ENCODE measurements at regions not wholly inside any gene's neighbourhood (a gene's known extent, or its start where the extent isn't known, plus 50 kb on each side); places are given as distances from the start of the nearest gene placed in this dataset.

DNA sequence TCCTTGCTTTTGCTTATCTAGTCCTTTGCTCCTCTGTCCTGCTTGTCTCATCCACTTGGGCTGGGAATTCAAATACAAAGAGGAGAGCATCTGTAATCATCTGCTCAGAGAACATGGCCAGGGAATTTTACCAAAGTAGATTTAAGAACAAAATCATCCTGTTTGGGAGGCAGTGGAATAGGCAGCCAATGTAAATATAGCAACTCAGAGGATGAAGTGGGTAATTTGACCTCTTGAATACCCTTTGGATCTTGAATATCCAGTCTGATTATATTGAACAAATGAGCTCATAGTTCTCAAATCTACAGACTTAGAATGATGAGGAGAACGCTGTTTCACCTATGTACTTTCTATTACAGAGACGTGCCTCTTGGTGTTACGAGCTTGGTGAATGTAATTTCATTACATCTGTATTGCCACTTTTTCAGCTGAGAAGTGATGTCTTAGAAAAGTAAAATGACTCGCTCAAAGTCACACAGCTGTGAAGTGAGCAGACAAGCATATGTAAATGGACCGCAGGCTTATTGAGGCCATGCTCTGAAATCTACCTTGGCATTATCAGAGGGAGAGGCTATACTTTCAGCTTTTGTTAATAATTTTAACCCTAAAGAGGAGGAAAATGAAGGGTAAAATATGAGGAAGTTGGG, 266.3 kb downstream of the MTX2 start:
- TF ChIP-seq ATF1 (CRISPR knock-in tag; IDR thresholded peaks at IDR 0.05) (no peak), JUN (CRISPR knock-in tag; IDR thresholded peaks at IDR 0.05) (no peak), MYBL2 (CRISPR knock-in tag; IDR thresholded peaks at IDR 0.05) (no peak), ZNF416 (CRISPR knock-in tag; IDR thresholded peaks at IDR 0.05) (no peak), ZNF317 (CRISPR knock-in tag; IDR thresholded peaks at IDR 0.05; ENCODE audit: borderline replicate concordance, low read depth) (no peak), TCF7 (CRISPR knock-in tag; IDR thresholded peaks at IDR 0.05; ENCODE audit: low read depth) (no peak), NFYB (CRISPR knock-in tag; conservative IDR thresholded peaks at IDR 0.05; ENCODE audit: low read depth) (no peak), ATF2 (CRISPR knock-in tag; IDR thresholded peaks at IDR 0.05; ENCODE audit: borderline replicate concordance, low read depth) (no peak), CBFB (CRISPR knock-in tag; IDR thresholded peaks at IDR 0.05; ENCODE audit: low read depth) (no peak), SMAD3 (CRISPR knock-in tag; IDR thresholded peaks at IDR 0.05; ENCODE audit: borderline replicate concordance) (no peak), E2F1 (CRISPR knock-in tag; IDR thresholded peaks at IDR 0.05) (no peak), GTF2I (CRISPR knock-in tag; conservative IDR thresholded peaks at IDR 0.05) (no peak)
- TF ChIP-seq, protein P1, sequence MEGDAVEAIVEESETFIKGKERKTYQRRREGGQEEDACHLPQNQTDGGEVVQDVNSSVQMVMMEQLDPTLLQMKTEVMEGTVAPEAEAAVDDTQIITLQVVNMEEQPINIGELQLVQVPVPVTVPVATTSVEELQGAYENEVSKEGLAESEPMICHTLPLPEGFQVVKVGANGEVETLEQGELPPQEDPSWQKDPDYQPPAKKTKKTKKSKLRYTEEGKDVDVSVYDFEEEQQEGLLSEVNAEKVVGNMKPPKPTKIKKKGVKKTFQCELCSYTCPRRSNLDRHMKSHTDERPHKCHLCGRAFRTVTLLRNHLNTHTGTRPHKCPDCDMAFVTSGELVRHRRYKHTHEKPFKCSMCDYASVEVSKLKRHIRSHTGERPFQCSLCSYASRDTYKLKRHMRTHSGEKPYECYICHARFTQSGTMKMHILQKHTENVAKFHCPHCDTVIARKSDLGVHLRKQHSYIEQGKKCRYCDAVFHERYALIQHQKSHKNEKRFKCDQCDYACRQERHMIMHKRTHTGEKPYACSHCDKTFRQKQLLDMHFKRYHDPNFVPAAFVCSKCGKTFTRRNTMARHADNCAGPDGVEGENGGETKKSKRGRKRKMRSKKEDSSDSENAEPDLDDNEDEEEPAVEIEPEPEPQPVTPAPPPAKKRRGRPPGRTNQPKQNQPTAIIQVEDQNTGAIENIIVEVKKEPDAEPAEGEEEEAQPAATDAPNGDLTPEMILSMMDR (IDR thresholded peaks at IDR 0.05): no peak
- TF ChIP-seq, protein P2, sequence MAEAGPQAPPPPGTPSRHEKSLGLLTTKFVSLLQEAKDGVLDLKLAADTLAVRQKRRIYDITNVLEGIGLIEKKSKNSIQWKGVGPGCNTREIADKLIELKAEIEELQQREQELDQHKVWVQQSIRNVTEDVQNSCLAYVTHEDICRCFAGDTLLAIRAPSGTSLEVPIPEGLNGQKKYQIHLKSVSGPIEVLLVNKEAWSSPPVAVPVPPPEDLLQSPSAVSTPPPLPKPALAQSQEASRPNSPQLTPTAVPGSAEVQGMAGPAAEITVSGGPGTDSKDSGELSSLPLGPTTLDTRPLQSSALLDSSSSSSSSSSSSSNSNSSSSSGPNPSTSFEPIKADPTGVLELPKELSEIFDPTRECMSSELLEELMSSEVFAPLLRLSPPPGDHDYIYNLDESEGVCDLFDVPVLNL (CRISPR knock-in tag; IDR thresholded peaks at IDR 0.05; ENCODE audit: borderline replicate concordance, low read depth): no peak

Data from WTC11 (cell line).